Tibial nerve (tissue), 4 donors: ENCODE measurements at regions not wholly inside any gene's neighbourhood (a gene's known extent, or its start where the extent isn't known, plus 50 kb on each side); places are given as distances from the start of the nearest gene placed in this dataset.

ENCODE experiments used
- DNase-seq, 2 donors: peaks; one replicate each; pipeline ENCODE4 v3.0.0-alpha.2; 2019; ENCODE audit warnings: low spot score in 2 of 2
- H3K27ac ChIP-seq, 4 donors: fragments of 200-600 bp; sonication (generic) in 3 of 4; one replicate each; pipeline ENCODE4 v1.5.1; 2017 to 2019; ENCODE audit warnings: mild to moderate bottlenecking in 1 of 4
- H3K27me3 ChIP-seq, 2 donors: fragments of 200-600 bp; sonication (generic) in 1 of 2; one replicate each; pipeline versions ENCODE4 v1.5.1 to v1.6.0; 2017 to 2019
- H3K36me3 ChIP-seq, 3 donors: fragments of 200-600 bp; sonication (generic); one replicate each; pipeline ENCODE4 v1.5.1; 2018 to 2019
- H3K4me1 ChIP-seq, 4 donors: fragments of 200-600 bp; sonication (generic) in 3 of 4; one replicate each; pipeline ENCODE4 v1.5.1; 2017 to 2019
- H3K4me3 ChIP-seq, 4 donors: fragments of 200-600 bp; sonication (generic) in 3 of 4; one replicate each; pipeline ENCODE4 v1.5.1; 2017 to 2019; ENCODE audit warnings: mild to moderate bottlenecking in 1 of 4, moderate library complexity in 1 of 4
- H3K9me3 ChIP-seq, 4 donors: fragments of 200-600 bp; sonication (generic) in 3 of 4; one replicate each; pipeline ENCODE4 v1.5.1; 2017 to 2019
- CTCF ChIP-seq, 5 experiments: fragments of 200-600 bp in 3 of 5; fragments of 450-650 bp in 2 of 5; sonication (generic) in 3 of 5; IDR thresholded peaks; one replicate each; pipeline ENCODE4 v1.5.1; 2016 to 2019; ENCODE audit warnings: antibody characterized with exemption in 5 of 5, mild to moderate bottlenecking in 3 of 5, moderate library complexity in 2 of 5
- EP300 ChIP-seq, 2 donors: sonication (generic); formaldehyde crosslinking; IDR thresholded peaks; one replicate each; pipeline ENCODE4 v1.6.1; 2017; ENCODE audit warnings: antibody characterized with exemption in 2 of 2, mild to moderate bottlenecking in 1 of 2
- POLR2A ChIP-seq, 2 donors: fragments of 450-650 bp; IDR thresholded peaks; one replicate each; pipeline ENCODE4 v1.6.1; 2017; ENCODE audit warnings: antibody characterized with exemption in 2 of 2, mild to moderate bottlenecking in 2 of 2, moderate library complexity in 2 of 2
- WGBS, 2 donors: methylation state at CpG; one replicate each; pipeline ENCODE4 v1.1.5; 2018; 5-methylcytosine and 5-hydroxymethylcytosine counted together

- H3K9me3 ChIP-seq: no peaks in the 10 kb centered on the region
- no peak for TF ChIP-seq CTCF (IDR thresholded peaks at IDR 0.05)
- TF ChIP-seq EP300 (IDR thresholded peaks at IDR 0.05): no peak
- TF ChIP-seq POLR2A (IDR thresholded peaks at IDR 0.05): no peak
- no peak for DNase-seq
- no peaks in the 10 kb centered on the region for H3K4me1 ChIP-seq
- no peak overlapping the region for H3K4me3 ChIP-seq
- no peak overlapping the region for H3K27ac ChIP-seq
- H3K27me3 ChIP-seq: no peaks in the 10 kb centered on the region
- H3K36me3 ChIP-seq: no peaks in the 10 kb centered on the region
Observed at GRCh38 chr3:176595307-176595706, 602.0 kb downstream of the TBL1XR1 start.

GRCh38 chr3:176590722-176591121 lies 606.6 kb downstream of the TBL1XR1 start:
- Histone ChIP-seq H3K27ac (no peak overlapping the region), H3K36me3 (no peaks in the 10 kb centered on the region), H3K4me1 (no peaks in the 10 kb centered on the region), H3K9me3 (no peaks in the 10 kb centered on the region), H3K27me3 (no peaks in the 10 kb centered on the region), H3K4me3 (no peak overlapping the region)
- 82 to 96% methylated on average over 1 of the region's 1 CpG for WGBS, 2 donors
- TF ChIP-seq POLR2A (IDR thresholded peaks at IDR 0.05): no peak
- no peak for TF ChIP-seq CTCF (IDR thresholded peaks at IDR 0.05)
- TF ChIP-seq EP300 (IDR thresholded peaks at IDR 0.05): no peak
- DNase-seq: no peak

- Histone ChIP-seq H3K9me3 (no peaks in the 10 kb centered on the region), H3K27me3 (no peaks in the 10 kb centered on the region), H3K36me3 (no peaks in the 10 kb centered on the region), H3K4me3 (no peak overlapping the region), H3K4me1 (no peaks in the 10 kb centered on the region), H3K27ac (no peak overlapping the region)
- TF ChIP-seq POLR2A (IDR thresholded peaks at IDR 0.05) (no peak), CTCF (IDR thresholded peaks at IDR 0.05) (no peak), EP300 (IDR thresholded peaks at IDR 0.05) (no peak)
- 73 to 81% methylated on average over 2 of the region's 2 CpGs for WGBS, 2 donors
- no peak for DNase-seq
Observed at GRCh38 chr3:176587089-176587488, 610.2 kb downstream of the TBL1XR1 start.

- Histone ChIP-seq H3K9me3 (no peaks in the 10 kb centered on the region), H3K27me3 (no peaks in the 10 kb centered on the region), H3K27ac (no peak overlapping the region), H3K4me3 (no peak overlapping the region), H3K4me1 (no peaks in the 10 kb centered on the region), H3K36me3 (no peaks in the 10 kb centered on the region)
- DNase-seq: no peak
- TF ChIP-seq CTCF (IDR thresholded peaks at IDR 0.05): no peak
Observed at GRCh38 chr3:176584413-176585176, 612.7 kb downstream of the TBL1XR1 start.

GRCh38 chr3:176583956-176584355 lies 613.3 kb downstream of the TBL1XR1 start:
- Histone ChIP-seq H3K4me1 (no peaks in the 10 kb centered on the region), H3K27me3 (no peaks in the 10 kb centered on the region), H3K9me3 (no peaks in the 10 kb centered on the region), H3K27ac (no peak overlapping the region), H3K4me3 (no peak overlapping the region), H3K36me3 (no peaks in the 10 kb centered on the region)
- no peak for DNase-seq
- 73 to 86% methylated on average over 1 of the region's 1 CpG for WGBS, 2 donors
- TF ChIP-seq EP300 (IDR thresholded peaks at IDR 0.05) (no peak), CTCF (IDR thresholded peaks at IDR 0.05) (no peak), POLR2A (IDR thresholded peaks at IDR 0.05) (no peak)
